HepG2 (cell line): ENCODE measurements at regions not wholly inside any gene's neighbourhood (a gene's known extent, or its start where the extent isn't known, plus 50 kb on each side); places are given as distances from the start of the nearest gene placed in this dataset.
A peak's percentile ranks its signal among the peaks of the same experiment; 100 is the strongest.

ENCODE experiments used
- ATAC-seq: fragments of 200-7000 bp; cut with Tn5 transposase; 3 replicates; pipeline ENCODE4 v1.9.1; 2020; ENCODE audit warnings: mild to moderate bottlenecking, moderate library complexity
- BruUV-seq: library from RNA; stranded (reverse); fragments of 400-500 nt; replicated peaks from 2 replicates; lab custom pipeline; 2021; lab: Mats Ljungman, UMichigan
- CTCF ChIA-PET: fragments of 300-600 bp; formaldehyde crosslinking; extraction: SDS; loops from one replicate; lab custom pipeline; 2021; ENCODE audit warnings: low total read pairs, inconsistent platforms, low intra/inter-chr PET ratio; lab: Yijun Ruan, JAX
- POLR2A ChIA-PET: fragments of 350-600 bp; sonication (Branson Sonifier 250); formaldehyde crosslinking; loops from one replicate; lab custom pipeline; 2020; ENCODE audit warnings: antibody characterized with exemption, inconsistent platforms; lab: Yijun Ruan, JAX
- DNase-seq: peaks from one replicate; pipeline ENCODE4 v3.0.0-alpha.2; 2015; ENCODE audit warnings: low spot score
- FAIRE-seq: peaks from 3 replicates; lab custom pipeline; 2011; peaks lifted over from hg19 to GRCh38; lab: Jason Lieb, UNC
- H2AFZ ChIP-seq: one replicate; pipeline ENCODE4 v1.6.1; 2011; ENCODE audit warnings: low read length, inconsistent platforms
- H3K27ac ChIP-seq: fragments of 300-600 bp; 3 replicates; pipeline ENCODE4 v1.8.0; 2011; ENCODE audit warnings: mixed run types, mild to moderate bottlenecking, mixed read lengths, low read length, inconsistent platforms; ENCODE audit not compliant: insufficient read depth; ENCODE audit errors: extremely low read length
- H3K27me3 ChIP-seq, 2 experiments: fragments of 200-600 bp in 1 of 2; 2 replicates in 1 of 2; 3 replicates in 1 of 2; pipeline versions ENCODE4 v1.6.0 to v1.8.0; 2011; ENCODE audit warnings: low read length in 2 of 2, mild to moderate bottlenecking in 2 of 2, moderate library complexity in 2 of 2, inconsistent platforms in 1 of 2; ENCODE audit not compliant: insufficient read depth in 2 of 2, control insufficient read depth in 1 of 2
- H3K36me3 ChIP-seq, 2 experiments: fragments of 200-600 bp in 1 of 2; replicated peaks in 1 of 2; 2 replicates in 1 of 2; 3 replicates in 1 of 2; pipeline versions ENCODE4 v1.5.1 to v1.8.0; 2011; ENCODE audit warnings: low read length in 2 of 2, inconsistent platforms in 1 of 2; ENCODE audit not compliant: insufficient read depth in 2 of 2, control insufficient read depth in 1 of 2
- H3K4me1 ChIP-seq: 2 replicates; pipeline ENCODE4 v1.5.1; 2012; ENCODE audit warnings: low read length, inconsistent platforms; ENCODE audit not compliant: insufficient read depth
- H3K4me2 ChIP-seq: 2 replicates; pipeline ENCODE4 v1.6.0; 2011; ENCODE audit warnings: low read depth, low read length, inconsistent platforms
- H3K4me3 ChIP-seq, 3 experiments: fragments of 200-600 bp in 1 of 3; sonication (generic), shearing (Covaris generic) in 1 of 3; replicated peaks in 1 of 3; 2 replicates each; pipeline ENCODE4 v1.5.1; 2011 to 2016; ENCODE audit warnings: low read length in 3 of 3, inconsistent platforms in 2 of 3, low read depth in 2 of 3, mild to moderate bottlenecking in 2 of 3, control low read depth in 1 of 3, mixed read lengths in 1 of 3; ENCODE audit not compliant: insufficient read depth in 1 of 3
- H3K79me2 ChIP-seq: one replicate; pipeline ENCODE4 v1.6.1; 2011; ENCODE audit warnings: low read length, inconsistent platforms; ENCODE audit not compliant: insufficient read depth
- H3K9ac ChIP-seq: 2 replicates; pipeline ENCODE4 v1.6.0; 2011; ENCODE audit warnings: mild to moderate bottlenecking, low read depth, low read length, inconsistent platforms; ENCODE audit not compliant: insufficient read depth
- H3K9me3 ChIP-seq: 2 replicates; pipeline ENCODE4 v1.5.1; 2012; ENCODE audit warnings: mild to moderate bottlenecking, low read length
- H4K20me1 ChIP-seq: 2 replicates; pipeline ENCODE4 v1.6.0; 2011; ENCODE audit warnings: inconsistent platforms, mild to moderate bottlenecking, low read length, moderate library complexity; ENCODE audit not compliant: insufficient read depth
- BRF2 ChIP-seq: sonication (generic); formaldehyde crosslinking; IDR thresholded peaks from 2 replicates; pipeline ENCODE4 v1.8.1; 2022; ENCODE audit warnings: mild to moderate bottlenecking, missing genetic modification reagents
- IRX3 ChIP-seq: sonication (generic); formaldehyde crosslinking; IDR thresholded peaks from 2 replicates; pipeline ENCODE4 v1.8.1; 2023; ENCODE audit warnings: mild to moderate bottlenecking, low read depth, missing genetic modification reagents, borderline replicate concordance
- MAFF ChIP-seq: IDR thresholded peaks from 2 replicates; pipeline ENCODE4 v1.6.1; 2011; ENCODE audit warnings: low read depth, low read length, improper control_type of control experiment
- MAFK ChIP-seq, 2 experiments: IDR thresholded peaks in 1 of 2; conservative IDR thresholded peaks in 1 of 2; 2 replicates each; pipeline ENCODE4 v1.6.1; 2011; ENCODE audit warnings: improper control_type of control experiment in 2 of 2, low read length in 2 of 2
- NFE2L2 ChIP-seq: fragments of 150-350 bp; IDR thresholded peaks from 2 replicates; pipeline ENCODE4 v1.6.1; 2014; ENCODE audit warnings: low read length
- TP53 ChIP-seq: sonication (generic); formaldehyde crosslinking; conservative IDR thresholded peaks from 2 replicates; pipeline ENCODE4 v1.4.0; 2020; ENCODE audit warnings: missing genetic modification reagents
- TRIM22 ChIP-seq: fragments of 450-650 bp; IDR thresholded peaks from 2 replicates; pipeline ENCODE4 v1.6.1; 2017
- ZNF317 ChIP-seq: sonication (generic); formaldehyde crosslinking; IDR thresholded peaks from 2 replicates; pipeline ENCODE4 v1.5.0; 2020; ENCODE audit warnings: mild to moderate bottlenecking, missing genetic modification reagents
- ZNF749 ChIP-seq: sonication (generic); formaldehyde crosslinking; IDR thresholded peaks from 2 replicates; pipeline ENCODE4 v1.8.0; 2022; ENCODE audit warnings: mild to moderate bottlenecking, missing genetic modification reagents, moderate library complexity, borderline replicate concordance
- WGBS: methylation state at CpG from one replicate; pipeline ENCODE4 v1.1.6; 2017; ENCODE audit warnings: low lambda C conversion rate; 5-methylcytosine and 5-hydroxymethylcytosine counted together
- in situ Hi-C: cut with HindIII; loops from 2 replicates; pipeline ENCODE4 v1.10.0; 2017; ENCODE audit warnings: low pct_unique_long_range_greater_than_20kb; ENCODE audit not compliant: extremely low pct_ligation_motif_present
- intact Hi-C: fragments of 100-400 bp; cut with micrococcal nuclease; formaldehyde crosslinking; loops from one replicate; pipeline ENCODE4 v1.10.0; 2022; ENCODE audit not compliant: unreplicated experiment
- TF ChIP-seq, protein P1 (sequence below): sonication (generic); formaldehyde crosslinking; IDR thresholded peaks from 2 replicates; pipeline ENCODE4 v1.8.0; 2022; ENCODE audit warnings: mild to moderate bottlenecking, missing genetic modification reagents, moderate library complexity

DNA sequence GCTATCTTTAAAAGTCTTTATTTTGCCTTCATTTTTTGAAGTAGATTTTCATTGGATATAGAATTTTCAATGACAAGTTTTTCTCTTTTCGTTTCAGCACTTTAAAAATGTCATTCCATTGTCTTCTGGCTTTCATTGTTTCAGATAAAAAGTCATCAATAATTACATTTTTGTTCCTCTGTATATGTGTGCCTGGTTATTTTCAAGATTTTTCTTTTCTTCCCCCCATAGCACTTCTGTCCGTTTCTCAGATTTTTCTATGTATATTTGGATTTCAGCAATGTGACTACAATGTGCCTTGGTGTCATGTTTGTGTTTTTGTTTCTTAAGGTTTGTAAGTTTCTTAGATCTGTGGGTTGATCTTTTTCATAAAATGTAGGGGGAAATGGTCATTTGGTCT lies 66.3 kb upstream of the HSD17B12 start:
- intact Hi-C loops (no loop called here), in situ Hi-C loops (no loop called here)
- Histone ChIP-seq H2AFZ (no peak overlapping the region), H3K4me2 (no peak overlapping the region), H3K36me3 (no peaks in the 10 kb centered on the region), H3K4me1 (no peaks in the 10 kb centered on the region), H3K9ac (no peak overlapping the region), H4K20me1 (no peaks in the 10 kb centered on the region), H3K4me3 (no peak overlapping the region), H3K27ac (no peak overlapping the region), H3K79me2 (no peaks in the 10 kb centered on the region), H3K27me3 (0 out of 5 replicates have a peak, but pooled peaks cover 2 to 4% of the 10 kb centered on the region in 2 experiments), H3K9me3 (peaks cover 14% of the 10 kb centered on the region)
- no peak for DNase-seq
- ChIA-PET CTCF (no interaction called here), POLR2A (no interaction called here)
- TF ChIP-seq BRF2 (no peak), ZNF317 (peak; percentile 97)
- no peak for FAIRE-seq
- 0% methylated on average over 2 of the region's 2 CpGs for WGBS
- BruUV-seq = no TSS peak
- ATAC-seq = no peak

GRCh38 chr11:43619863-43620505 lies 60.6 kb upstream of the HSD17B12 start:
- H3K4me2 ChIP-seq = 0 out of 2 replicates have a peak overlapping the region, but pooled peaks have one; percentile 1
- no peak overlapping the region for H2AFZ ChIP-seq
- H3K9ac ChIP-seq = no peak overlapping the region
- POLR2A ChIA-PET = no interaction called here
- H3K36me3 ChIP-seq = no peaks in the 10 kb centered on the region
- DNase-seq = peak; percentile 20
- in situ Hi-C loops = no loop called here
- no peaks in the 10 kb centered on the region; the same call in 1 of the 2 replicates for H3K4me1 ChIP-seq
- no peaks in the 10 kb centered on the region for H3K79me2 ChIP-seq
- 0 out of 5 replicates have a peak, but pooled peaks cover 2 to 4% of the 10 kb centered on the region in 2 experiments for H3K27me3 ChIP-seq
- peaks cover under 1% of the 10 kb centered on the region; the same call in 1 of the 2 replicates for H3K9me3 ChIP-seq
- no TSS peak for BruUV-seq
- CTCF ChIA-PET = no interaction called here
- no peak overlapping the region for H3K27ac ChIP-seq
- TF ChIP-seq MAFF = peak; percentile 68
- peak; percentile 82 for TF ChIP-seq NFE2L2
- no peak for TF ChIP-seq ZNF749
- TF ChIP-seq MAFK (conservative IDR thresholded peaks at IDR 0.05 in 1 of 2, IDR thresholded peaks at IDR 0.05 in 1 of 2; ENCODE audit: low read length in 2 of 2) = peak; percentile 52 to 60; a peak in 3 of 4 replicates
- no peak for TF ChIP-seq IRX3 (CRISPR knock-in tag)
- no peak for TF ChIP-seq TRIM22
- TF ChIP-seq, protein P1, sequence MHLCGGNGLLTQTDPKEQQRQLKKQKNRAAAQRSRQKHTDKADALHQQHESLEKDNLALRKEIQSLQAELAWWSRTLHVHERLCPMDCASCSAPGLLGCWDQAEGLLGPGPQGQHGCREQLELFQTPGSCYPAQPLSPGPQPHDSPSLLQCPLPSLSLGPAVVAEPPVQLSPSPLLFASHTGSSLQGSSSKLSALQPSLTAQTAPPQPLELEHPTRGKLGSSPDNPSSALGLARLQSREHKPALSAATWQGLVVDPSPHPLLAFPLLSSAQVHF (CRISPR knock-in tag) = no peak
- no peak for TF ChIP-seq TP53 (CRISPR knock-in tag)
- H4K20me1 ChIP-seq = no peaks in the 10 kb centered on the region
- no peak for FAIRE-seq
- ATAC-seq = no peak
- WGBS = 42% methylated on average over 4 of the region's 4 CpGs
- intact Hi-C loops = no loop called here
- H3K4me3 ChIP-seq = no peak overlapping the region
